Suppressor macrophage (primary cell): ENCODE measurements at regions not wholly inside any gene's neighbourhood (a gene's known extent, or its start where the extent isn't known, plus 50 kb on each side); places are given as distances from the start of the nearest gene placed in this dataset.

Source experiments
- DNase-seq, 4 experiments: peaks; one replicate each; pipeline ENCODE4 v3.0.0-alpha.2; 2020 to 2022

- DNase-seq: no peak
Observed at GRCh38 chr16:76724181-76724580, 447.0 kb downstream of the CNTNAP4 start.

- DNase-seq: no peak
Observed at GRCh38 chr16:76729525-76729924, 452.3 kb downstream of the CNTNAP4 start.

- no peak for DNase-seq
Observed at GRCh38 chr16:76732894-76733293, 455.7 kb downstream of the CNTNAP4 start.

DNA sequence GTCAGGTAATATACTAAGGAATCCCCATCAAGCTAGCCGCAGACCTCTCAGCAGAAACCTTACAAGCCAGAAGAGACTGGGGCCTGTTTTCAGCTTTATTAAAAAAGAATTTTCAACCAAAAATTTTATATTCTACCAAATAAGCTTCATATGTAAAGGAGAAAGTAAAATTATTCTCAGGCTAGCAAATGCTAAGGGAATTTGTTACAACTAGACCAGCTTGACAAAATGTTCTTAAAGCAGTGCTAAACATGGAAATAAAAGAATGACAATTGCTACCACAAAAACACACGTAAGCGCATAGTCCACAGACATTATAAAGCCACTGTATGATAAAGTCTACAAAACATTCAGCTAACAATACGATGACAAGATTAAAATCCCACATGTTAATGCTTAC, 449.4 kb upstream of the MON1B start:
- no peak for DNase-seq

DNA sequence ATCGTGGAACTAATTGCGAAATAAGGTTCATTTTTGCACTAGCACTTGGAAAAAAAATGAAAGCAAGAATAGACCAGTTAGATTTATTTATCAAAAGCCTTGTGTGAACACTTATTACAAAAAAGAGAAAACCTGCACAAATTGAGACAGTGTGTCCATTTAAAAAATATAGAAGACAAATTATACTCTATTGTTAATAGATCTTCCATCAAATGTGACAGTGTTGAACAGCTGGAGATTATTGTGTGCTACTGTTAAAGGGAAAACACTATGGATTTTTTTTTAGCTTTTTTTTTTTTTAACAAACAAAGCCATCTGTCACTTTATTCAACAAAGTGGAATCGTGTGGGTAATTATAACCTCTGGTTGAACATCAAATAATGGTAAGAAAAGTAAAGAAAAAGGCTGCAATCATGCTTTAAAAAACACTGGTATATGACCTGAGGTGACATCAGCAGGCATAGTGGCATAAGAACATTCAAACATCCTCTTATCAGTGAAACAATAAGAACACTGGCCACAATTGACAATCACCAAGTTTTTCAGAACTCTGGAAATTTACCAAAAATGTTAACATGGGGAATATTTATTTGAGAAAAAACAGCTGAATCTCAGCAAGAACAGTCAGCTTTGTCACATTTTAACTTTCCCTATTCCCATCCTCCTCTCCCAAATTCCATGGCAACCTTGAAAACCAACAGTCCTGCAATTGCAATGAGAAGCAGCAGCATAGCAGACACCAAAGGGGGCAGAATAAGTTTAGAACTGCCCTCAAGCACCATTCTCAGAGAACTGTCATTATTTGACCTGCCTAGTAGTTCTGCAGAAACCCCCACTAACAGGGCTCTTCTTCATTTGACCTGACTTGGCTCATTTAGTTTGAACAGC, 442.3 kb upstream of the MON1B start:
- no peak for DNase-seq

DNA sequence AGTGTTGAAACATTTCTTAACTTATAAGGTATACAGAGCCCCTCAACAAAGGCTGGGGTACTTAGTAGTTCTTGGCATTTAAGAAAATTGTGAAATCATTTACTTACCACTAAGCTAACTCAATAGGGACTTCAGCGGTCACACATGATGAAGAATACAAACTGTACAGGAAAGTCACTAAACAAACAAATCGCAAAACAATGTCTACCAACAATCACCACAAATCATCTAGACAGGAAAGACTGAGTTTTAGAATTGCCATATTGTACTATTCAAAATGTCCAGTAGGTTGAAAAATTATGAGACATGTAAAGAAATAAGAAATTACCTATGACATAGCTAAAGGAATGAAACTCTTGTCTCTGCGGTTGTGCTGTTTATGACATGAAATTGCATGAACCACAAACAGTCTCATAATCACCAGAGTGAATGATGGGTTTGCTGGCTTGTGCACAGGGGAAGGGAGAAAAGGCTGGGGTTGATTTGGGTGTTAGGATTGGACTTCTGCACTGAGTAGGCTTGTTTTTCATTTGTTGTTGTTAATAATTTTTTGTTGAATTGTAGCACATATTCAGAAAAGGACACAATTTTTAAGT, 441.1 kb upstream of the MON1B start:
- DNase-seq: no peak

DNA sequence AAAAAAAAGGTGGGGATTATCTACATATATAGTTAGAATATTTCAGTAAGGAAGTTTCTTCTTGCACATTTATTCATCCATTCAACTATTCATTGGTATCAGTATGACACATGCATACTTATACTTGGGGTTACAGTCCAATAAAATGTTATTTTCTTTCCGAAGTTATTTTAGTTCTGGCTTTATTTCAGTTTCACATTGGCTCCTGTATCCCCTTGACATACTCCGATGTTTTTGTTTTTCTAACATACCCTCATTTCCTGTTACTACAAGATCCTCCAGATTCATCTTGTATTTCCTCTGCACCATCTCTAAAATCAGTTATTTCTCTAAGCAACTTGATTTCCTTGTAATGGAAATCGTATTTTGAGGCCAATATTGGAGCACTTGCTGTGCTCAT, 435.5 kb upstream of the MON1B start:
- no peak for DNase-seq

DNA sequence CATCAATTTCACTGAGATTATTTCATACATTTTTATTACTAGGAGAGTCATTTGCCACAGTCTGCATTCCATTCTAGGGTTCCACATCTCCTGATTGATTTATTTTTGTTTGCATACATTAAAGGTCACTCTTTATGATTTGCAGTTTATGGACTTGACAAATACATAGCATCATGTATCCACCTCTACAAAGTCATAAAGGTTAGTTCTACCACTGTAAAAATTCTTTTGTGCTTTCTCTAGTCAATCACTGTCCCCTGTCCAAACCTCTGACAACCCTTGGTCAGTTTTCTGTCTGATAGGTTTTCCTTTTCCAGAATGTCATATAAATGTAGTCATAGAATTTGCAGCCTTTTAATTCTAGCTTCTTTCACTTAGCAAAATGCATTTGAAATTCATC, 434.6 kb upstream of the MON1B start:
- DNase-seq: no peak

- no peak for DNase-seq
Observed at GRCh38 chr16:76756951-76757350, 434.0 kb upstream of the MON1B start.

DNA sequence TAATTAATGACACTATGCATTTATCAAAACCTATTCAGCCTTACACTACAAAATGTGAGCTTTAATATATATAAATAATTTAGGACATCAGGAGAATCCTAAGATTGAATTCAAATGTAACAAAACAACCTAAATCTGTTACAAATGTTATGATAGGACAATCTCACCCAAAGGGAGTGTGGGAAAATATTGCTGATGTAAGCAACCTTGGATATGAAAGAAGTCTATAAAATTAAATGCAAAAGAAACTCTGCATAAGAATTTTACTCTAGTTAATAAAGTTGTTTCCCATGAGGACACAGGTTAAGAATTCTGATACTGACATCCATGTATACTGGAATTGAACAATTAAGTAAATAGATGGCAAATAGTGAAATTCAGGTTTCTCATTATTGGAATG, 424.5 kb upstream of the MON1B start:
- DNase-seq: no peak

- DNase-seq: no peak
Observed at GRCh38 chr16:76768316-76768715, 422.7 kb upstream of the MON1B start.

DNA sequence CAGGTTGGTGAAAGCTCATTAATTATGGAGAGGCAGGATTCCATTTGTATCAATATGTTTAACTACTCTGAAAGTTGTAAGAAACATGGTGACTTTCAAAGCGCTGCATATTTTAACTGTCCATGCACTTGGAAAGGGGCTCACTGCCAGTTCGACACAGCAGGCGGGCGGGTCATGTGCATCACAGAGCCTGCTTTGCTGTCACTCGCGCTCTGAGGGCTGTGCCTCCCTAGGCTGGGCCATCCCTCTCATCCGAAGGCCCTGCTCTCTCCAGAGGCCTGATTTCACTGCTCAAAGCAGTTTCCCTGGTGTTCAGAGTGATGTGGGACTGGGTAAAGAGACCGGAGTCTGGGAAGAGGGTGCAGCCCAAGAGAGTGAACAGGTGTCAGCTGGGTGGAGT, 422.0 kb upstream of the MON1B start:
- DNase-seq: no peak

- DNase-seq: no peak
Observed at GRCh38 chr16:76771216-76771615, 419.8 kb upstream of the MON1B start.

DNA sequence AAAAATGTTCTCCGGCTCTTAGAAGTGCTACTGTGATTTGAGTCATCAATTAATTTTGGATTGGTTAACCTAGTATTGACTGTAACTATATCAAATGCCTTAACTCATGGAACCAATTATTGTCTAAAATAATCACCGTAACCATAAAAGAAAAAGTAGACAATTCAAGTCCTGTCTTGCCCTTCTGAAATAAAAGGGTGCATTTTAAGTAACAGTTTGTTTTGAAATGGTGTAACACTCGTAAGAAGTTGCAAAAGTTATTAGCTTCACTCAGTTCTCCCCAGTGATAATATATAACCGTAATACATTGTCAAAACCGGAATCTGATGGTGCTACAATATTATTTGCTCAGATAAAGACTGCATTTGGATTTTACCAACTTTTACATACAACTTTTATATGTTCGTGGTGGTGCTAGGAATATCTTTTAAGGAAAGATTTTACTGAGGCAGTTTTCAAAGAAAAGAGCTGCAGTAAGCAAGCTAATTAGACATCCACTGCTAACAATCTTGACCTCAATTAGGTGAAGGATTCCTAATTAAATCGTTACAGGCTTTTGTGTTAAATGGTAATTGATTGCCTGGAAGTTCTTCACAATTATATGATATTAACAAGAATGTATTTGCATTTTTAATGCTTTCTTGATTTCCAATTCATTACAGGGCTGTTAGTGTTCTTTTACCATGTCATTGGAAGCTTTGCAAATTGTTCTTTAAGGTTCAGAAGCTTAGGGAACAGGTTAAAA, 413.1 kb upstream of the MON1B start:
- DNase-seq: no peak

DNA sequence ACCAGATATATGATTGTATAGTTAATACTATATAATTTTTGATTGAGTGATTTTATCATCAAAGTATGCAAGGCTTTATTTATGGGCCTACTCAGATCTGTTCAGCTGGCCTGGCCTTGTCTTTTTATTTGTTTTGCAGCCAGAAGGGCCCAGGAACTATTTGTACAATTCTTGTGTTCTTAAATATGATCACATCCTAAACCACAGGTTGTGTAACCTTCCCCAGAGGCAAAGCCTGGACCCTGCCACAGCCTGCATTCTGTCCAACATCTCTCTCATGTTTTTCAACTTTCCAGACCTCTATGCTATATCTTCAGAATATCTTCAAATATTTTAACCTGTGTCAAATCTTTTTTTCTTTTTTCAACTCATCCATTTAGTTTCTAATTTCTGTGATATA, 410.4 kb upstream of the MON1B start:
- DNase-seq: no peak

GRCh38 chr16:76784530-76784929, 406.5 kb upstream of the MON1B start:
- no peak for DNase-seq

GRCh38 chr16:76787394-76787793, 403.6 kb upstream of the MON1B start:
- no peak for DNase-seq

DNA sequence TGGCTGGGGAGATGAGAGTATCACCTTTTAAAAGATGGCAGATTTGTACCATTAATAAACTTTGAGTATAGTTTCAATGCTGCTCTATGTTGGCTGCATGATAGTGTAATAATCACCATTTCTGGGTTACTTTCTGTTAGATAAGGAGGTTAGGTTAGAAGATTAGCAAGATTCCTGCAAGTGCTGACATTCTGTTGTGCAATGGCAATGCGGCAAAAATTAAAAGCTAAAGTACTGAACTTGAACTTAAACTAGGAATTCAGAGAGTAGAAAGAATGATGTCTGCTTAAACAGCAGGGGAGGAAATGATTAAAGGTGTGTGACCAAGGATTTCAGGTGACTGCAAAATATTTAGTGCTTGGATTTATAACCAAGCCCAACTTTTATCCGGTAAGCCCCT, 399.8 kb upstream of the MON1B start:
- no peak for DNase-seq

DNA sequence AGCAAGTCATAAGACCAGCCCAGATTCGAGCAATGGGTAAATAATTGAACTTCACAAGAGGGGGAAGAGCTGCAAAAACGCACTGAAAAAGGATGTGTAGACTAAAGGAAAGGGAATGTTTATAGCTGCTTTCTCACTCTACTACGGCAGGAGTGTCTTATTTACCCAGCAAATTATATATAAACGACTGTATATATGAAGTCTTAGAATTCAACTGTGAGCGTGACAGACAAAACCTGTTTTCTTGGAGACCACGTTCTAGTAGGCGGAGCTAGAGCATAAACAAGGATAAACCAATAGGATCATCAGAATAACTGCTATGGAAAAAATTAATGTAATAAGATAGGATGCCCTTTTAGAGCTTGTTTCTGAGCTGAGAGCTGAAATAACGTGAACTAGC, 394.6 kb upstream of the MON1B start:
- DNase-seq: no peak

- DNase-seq: no peak
Observed at GRCh38 chr16:76796978-76797377, 394.0 kb upstream of the MON1B start.

DNA sequence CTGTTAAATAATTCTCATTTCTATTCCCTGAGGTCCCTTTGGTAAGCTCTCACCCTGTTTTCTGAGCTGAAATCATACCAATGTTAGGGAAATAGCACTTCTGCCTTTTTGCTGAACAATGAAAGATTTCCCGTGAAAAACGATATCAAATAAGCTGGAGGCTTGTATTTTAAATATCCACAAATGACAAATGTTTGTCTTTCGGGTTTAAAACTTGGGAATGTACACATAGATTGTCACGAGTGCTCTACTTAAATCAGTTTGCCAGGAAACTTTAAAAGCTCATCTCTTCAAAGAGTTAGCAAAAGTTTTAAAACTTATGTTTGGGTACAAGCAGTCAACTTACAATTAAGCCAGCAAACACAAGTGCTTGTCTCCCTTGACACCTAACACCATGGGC, 393.5 kb upstream of the MON1B start:
- DNase-seq: no peak

DNA sequence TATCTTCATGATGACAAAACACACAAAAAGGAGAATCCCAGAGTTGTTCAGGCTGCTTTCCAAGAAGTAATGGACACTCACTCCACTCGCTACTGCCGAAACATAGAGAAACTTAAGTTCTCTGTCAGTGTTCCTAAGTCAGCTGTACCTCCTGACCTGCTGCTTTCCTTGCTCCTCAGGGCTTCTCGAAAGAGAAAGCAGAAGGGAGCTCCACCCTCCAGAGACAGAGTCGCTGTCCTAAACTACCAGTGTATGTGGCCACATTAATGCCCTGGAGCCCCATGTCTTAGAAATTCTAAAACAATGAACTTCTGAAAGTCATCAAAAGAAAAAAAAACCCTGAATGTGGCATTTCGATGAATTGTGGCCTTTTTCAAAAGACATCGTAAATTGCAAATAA, 390.8 kb upstream of the MON1B start:
- no peak for DNase-seq

DNA sequence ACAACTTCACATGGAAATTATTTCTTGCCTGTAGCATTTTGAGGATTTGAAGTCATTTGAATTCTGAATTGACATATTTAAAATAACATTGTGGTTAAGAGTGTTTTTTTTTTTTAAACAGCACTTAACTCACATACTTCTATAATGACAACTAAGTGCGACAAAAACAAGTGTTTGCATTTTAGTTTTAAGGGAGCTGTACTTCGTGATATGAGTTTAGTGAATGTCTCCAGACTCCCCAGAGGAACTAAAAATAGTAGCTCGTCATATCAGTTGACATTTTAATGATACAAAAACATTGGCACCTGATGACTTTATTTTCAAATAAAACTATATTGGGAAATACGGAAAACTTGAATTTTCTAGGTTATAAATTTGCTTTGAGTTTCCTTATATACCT, 389.6 kb upstream of the MON1B start:
- DNase-seq: no peak

DNA sequence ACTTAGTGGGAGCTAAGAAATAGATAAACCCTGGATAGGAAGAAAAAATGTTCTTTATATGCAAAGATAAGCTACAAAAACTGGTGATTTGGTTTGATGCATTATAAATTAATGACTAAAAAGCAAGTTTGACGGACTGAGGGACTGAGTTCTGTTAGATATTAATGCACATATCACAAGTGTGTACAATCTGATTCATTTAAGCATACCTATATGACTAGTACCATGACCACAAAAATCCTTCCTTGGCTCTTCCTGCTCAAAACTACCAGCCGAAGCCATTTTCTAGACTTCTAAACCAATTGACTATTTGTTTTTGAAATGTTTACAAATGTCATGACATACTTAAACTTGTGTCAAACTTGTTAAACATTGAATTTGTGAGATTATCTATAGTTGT, 374.5 kb upstream of the MON1B start:
- DNase-seq: no peak
